Activated gamma-delta T cell treated with anti-CD3 and anti-CD28 coated beads, Interleukin-2, amount 50 U/mL, for 16 hours (primary cell): ENCODE measurements at regions not wholly inside any gene's neighbourhood (a gene's known extent, or its start where the extent isn't known, plus 50 kb on each side); places are given as distances from the start of the nearest gene placed in this dataset.

Source experiments
- DNase-seq: peaks from one replicate; pipeline ENCODE4 v3.0.0-alpha.2; 2020; ENCODE audit warnings: low read depth

- DNase-seq: no peak
Observed at GRCh38 chr10:112054516-112054915, 129.0 kb downstream of the GPAM start.

- DNase-seq: no peak
Observed at GRCh38 chr10:112057072-112057471, 126.5 kb downstream of the GPAM start.

GRCh38 chr10:112059220-112059619 is 124.3 kb downstream of the GPAM start:
- no peak for DNase-seq

- no peak for DNase-seq
Observed at GRCh38 chr10:112071596-112072133, 111.9 kb downstream of the GPAM start.

- no peak for DNase-seq
Observed at GRCh38 chr10:112078003-112078402, 105.6 kb downstream of the GPAM start.

- no peak for DNase-seq
Observed at GRCh38 chr10:112080231-112080630, 103.3 kb downstream of the GPAM start.

- no peak for DNase-seq
Observed at GRCh38 chr10:112082120-112082519, 101.4 kb downstream of the GPAM start.

GRCh38 chr10:112083472-112083871 is 100.1 kb downstream of the GPAM start:
- no peak for DNase-seq

GRCh38 chr10:112087953-112088456 is 95.6 kb downstream of the GPAM start:
- no peak for DNase-seq

- no peak for DNase-seq
Observed at GRCh38 chr10:112091703-112092102, 91.9 kb downstream of the GPAM start.

GRCh38 chr10:112092519-112092918 is 91.0 kb downstream of the GPAM start:
- no peak for DNase-seq

GRCh38 chr10:112094984-112095383 is 88.6 kb downstream of the GPAM start:
- no peak for DNase-seq

- DNase-seq: no peak
Observed at GRCh38 chr10:112095731-112096130, 87.8 kb downstream of the GPAM start.

- no peak for DNase-seq
Observed at GRCh38 chr10:112098682-112099081, 84.9 kb downstream of the GPAM start.
